HUES6 (cell line): ENCODE measurements at regions not wholly inside any gene's neighbourhood (a gene's known extent, or its start where the extent isn't known, plus 50 kb on each side); places are given as distances from the start of the nearest gene placed in this dataset.

Source experiments
- H3K27ac ChIP-seq: 2 replicates; pipeline ENCODE4 v1.7.0; 2013; ENCODE audit warnings: low read depth, mild to moderate bottlenecking, low read length, inconsistent platforms
- H3K27me3 ChIP-seq: 2 replicates; pipeline ENCODE4 v1.6.1; 2013; ENCODE audit warnings: low read length; ENCODE audit not compliant: control insufficient read depth, insufficient read depth
- H3K36me3 ChIP-seq: 2 replicates; pipeline ENCODE4 v1.6.1; 2013; ENCODE audit warnings: low read length; ENCODE audit not compliant: control insufficient read depth, insufficient read depth
- H3K4me1 ChIP-seq: 2 replicates; pipeline ENCODE4 v1.6.1; 2013; ENCODE audit warnings: low read length; ENCODE audit not compliant: control insufficient read depth, insufficient read depth
- H3K4me3 ChIP-seq: 2 replicates; pipeline ENCODE4 v1.5.1; 2013; ENCODE audit warnings: low read depth, low read length
- H3K9ac ChIP-seq: one replicate; pipeline ENCODE4 v1.6.1; 2013; ENCODE audit warnings: mild to moderate bottlenecking, low read length
- H3K9me3 ChIP-seq: 2 replicates; pipeline ENCODE4 v1.6.1; 2013; ENCODE audit warnings: low read depth, low read length; ENCODE audit not compliant: control insufficient read depth, insufficient read depth

DNA sequence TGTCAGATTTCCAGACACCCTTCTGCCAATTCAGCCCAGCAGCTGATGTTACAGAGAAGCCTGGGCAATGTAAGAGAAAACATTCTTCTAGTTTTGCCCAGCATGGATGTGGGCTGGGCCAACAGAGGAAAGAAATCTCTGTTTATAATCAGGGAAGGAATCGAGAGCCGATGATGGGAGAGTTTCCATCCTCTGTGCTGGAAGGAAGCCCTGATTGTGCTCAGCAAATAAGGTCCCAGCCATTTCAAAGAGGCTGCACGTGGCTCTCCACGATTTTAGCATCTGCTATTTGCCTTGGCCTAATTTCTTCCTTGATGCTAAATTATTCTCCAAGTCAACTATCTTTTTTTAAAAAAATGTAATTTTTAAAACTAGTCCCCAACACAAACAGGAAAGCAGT is 70.0 kb downstream of the IRX6 start:
- no peak overlapping the region for H3K4me3 ChIP-seq
- no peaks in the 10 kb centered on the region for H3K27me3 ChIP-seq
- H3K9me3 ChIP-seq: no peaks in the 10 kb centered on the region
- H3K4me1 ChIP-seq: peaks cover 12% of the 10 kb centered on the region; the same call in 1 of the 2 replicates
- H3K27ac ChIP-seq: no peak overlapping the region
- H3K36me3 ChIP-seq: no peaks in the 10 kb centered on the region
- no peak overlapping the region for H3K9ac ChIP-seq

DNA sequence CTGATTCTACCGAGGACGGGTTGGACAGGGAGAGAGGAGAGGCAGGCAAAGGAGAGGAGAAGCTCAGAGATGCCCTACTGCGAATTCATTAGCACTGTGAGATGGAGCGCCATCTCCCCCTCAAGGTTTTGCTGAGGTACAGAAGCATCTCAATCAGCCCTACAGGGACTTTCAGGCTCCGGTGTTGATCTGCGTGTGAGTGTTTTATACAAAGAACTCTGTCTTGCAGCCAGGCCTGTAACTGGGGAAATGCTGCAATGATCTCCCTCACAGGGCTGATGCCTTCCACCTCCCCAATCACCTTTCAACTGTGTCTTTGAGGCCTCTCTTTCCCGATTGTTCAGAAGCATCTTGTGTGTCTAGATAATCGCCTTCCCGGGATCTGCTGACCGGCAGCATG is 74.8 kb downstream of the IRX6 start:
- Histone ChIP-seq H3K36me3 (no peaks in the 10 kb centered on the region), H3K27me3 (peaks cover 6% of the 10 kb centered on the region; the same call in 1 of the 2 replicates), H3K9ac (no peak overlapping the region), H3K4me1 (no peaks in the 10 kb centered on the region), H3K27ac (no peak overlapping the region), H3K4me3 (no peak overlapping the region), H3K9me3 (no peaks in the 10 kb centered on the region)

DNA sequence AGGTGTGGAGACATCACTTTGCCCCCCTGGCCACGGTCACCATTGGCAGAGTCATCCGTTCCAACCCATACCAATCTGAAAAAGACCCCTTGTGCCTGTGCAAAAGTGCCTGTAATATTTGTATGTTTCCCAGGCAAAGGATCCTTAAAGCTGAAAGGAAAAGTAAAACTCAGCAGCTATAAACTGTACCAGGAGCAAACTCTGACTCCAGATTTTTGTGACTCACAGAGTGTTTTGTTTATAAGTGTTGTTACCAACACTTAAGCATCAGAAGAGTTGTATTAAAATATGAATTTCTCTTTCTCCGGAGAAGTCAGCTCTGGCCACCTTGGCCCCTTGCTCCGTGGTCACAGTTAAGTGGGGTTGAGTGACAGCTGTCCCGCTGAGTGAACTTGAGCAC is 75.9 kb downstream of the IRX6 start:
- Histone ChIP-seq H3K27ac (no peak overlapping the region), H3K9me3 (no peaks in the 10 kb centered on the region), H3K27me3 (peaks cover 9% of the 10 kb centered on the region; the same call in 1 of the 2 replicates), H3K36me3 (no peaks in the 10 kb centered on the region), H3K4me3 (no peak overlapping the region), H3K4me1 (no peaks in the 10 kb centered on the region), H3K9ac (no peak overlapping the region)

DNA sequence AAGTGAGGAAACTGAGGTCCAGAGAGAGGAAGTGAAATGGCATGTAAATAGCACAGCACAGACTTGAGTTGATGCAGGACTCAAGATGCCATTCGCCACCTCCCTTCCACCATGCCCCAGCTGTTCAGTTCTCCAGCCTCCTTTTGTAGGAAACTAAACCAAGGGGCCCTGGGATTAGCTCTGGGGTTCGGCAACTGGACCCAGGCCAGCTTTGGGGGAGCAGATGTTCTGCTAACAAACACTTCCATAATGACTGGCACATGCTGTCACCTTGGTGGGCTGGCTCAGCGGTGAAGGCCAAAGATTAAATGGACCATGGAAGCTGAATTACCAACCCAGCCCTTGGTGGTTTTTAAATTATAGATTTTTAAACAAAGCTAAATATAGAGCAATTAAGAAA is 77.0 kb downstream of the IRX6 start:
- Histone ChIP-seq H3K27ac (no peak overlapping the region), H3K27me3 (peaks cover 9% of the 10 kb centered on the region; the same call in 1 of the 2 replicates), H3K9me3 (no peaks in the 10 kb centered on the region), H3K36me3 (no peaks in the 10 kb centered on the region), H3K9ac (no peak overlapping the region), H3K4me1 (no peaks in the 10 kb centered on the region), H3K4me3 (no peak overlapping the region)

DNA sequence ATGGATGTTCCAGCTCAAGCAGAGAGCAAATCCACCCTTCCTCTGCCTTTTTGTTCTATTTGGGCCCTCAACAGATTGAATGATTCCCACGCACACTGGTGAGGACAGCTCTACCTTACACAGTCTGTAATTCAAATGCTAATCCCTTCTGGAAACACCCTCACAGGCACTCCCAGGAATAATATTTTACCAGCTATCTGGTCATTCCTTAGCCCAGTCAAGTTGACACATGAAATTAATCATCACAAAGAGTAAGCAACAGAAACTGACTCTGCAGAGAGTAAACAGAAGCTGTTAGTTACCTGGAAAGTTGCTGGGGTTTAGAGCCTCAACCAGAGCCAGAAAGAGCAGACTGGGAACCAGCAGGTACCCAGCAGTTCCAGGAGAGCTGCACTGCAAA is 75.5 kb upstream of the MMP2 start:
- Histone ChIP-seq H3K4me1 (no peaks in the 10 kb centered on the region), H3K4me3 (no peak overlapping the region), H3K36me3 (no peaks in the 10 kb centered on the region), H3K27me3 (peaks cover 9% of the 10 kb centered on the region; the same call in 1 of the 2 replicates), H3K9me3 (no peaks in the 10 kb centered on the region), H3K27ac (no peak overlapping the region), H3K9ac (no peak overlapping the region)

DNA sequence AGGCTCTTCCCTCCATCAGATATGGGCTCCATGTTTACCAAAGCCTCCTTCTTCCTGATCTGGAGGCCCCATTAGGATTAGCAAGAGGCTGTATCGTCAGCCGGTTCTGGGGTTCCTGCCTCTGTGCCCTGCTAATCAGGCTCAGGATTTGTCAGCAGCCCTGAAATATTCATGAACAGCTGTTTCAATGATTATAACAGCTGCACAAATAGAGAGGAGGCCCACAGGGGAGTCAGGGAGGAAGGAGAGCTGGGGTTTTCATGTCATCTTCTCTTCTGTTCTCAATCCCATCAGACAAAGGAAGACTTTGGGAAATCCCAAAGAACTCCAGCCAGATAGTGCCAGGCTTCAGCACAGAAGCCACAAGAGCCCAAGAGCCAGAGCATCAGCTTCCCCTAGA is 72.3 kb upstream of the MMP2 start:
- H3K9ac ChIP-seq: no peak overlapping the region
- H3K36me3 ChIP-seq: no peaks in the 10 kb centered on the region
- H3K27me3 ChIP-seq: peaks cover 9% of the 10 kb centered on the region; the same call in 1 of the 2 replicates
- H3K4me3 ChIP-seq: no peak overlapping the region
- no peaks in the 10 kb centered on the region for H3K4me1 ChIP-seq
- no peaks in the 10 kb centered on the region for H3K9me3 ChIP-seq
- no peak overlapping the region for H3K27ac ChIP-seq

DNA sequence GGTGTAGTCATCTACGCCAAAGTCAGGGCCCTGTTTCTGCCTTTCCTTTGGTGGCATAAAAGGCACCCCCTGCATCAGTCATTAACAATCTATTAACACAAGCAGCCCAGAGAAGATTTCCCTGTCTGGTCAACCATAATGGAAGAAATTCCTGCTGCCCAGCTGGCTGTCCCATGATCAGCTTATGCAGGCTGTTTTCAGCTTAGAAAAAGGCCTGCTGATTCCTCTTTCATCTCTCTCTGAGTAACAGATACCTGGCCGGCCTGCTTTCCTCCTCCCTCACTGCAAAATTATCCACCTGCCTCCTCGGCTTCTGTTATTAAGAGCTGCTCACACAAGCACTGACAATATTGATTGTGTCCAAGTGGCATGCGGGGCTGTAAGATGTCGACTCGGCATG is 70.3 kb upstream of the MMP2 start:
- Histone ChIP-seq H3K4me3 (no peak overlapping the region), H3K9me3 (no peaks in the 10 kb centered on the region), H3K36me3 (no peaks in the 10 kb centered on the region), H3K4me1 (no peaks in the 10 kb centered on the region), H3K27ac (no peak overlapping the region), H3K9ac (no peak overlapping the region), H3K27me3 (peaks cover 11% of the 10 kb centered on the region; the same call in 1 of the 2 replicates)

DNA sequence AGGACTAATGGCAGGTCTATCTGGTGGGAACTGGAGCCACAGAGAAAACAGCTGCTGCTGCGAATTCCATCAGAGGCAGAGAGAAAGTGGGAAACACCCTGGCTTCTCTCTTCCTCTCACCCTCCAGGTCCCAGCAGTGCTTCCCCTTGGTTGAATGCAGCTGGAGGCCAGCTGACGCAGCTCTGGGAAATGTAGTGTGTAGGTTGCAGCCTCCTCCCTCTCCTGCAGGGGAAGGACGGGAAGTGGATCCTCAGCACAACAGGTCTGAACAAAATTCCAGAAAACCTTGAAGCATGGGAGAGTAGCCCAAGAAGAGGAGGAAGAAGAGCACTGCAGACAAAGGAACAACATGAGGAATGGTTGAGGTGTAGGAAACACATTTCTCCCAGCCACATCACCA is 67.8 kb upstream of the MMP2 start:
- Histone ChIP-seq H3K4me3 (no peak overlapping the region), H3K36me3 (no peaks in the 10 kb centered on the region), H3K4me1 (no peaks in the 10 kb centered on the region), H3K27me3 (peaks cover 25% of the 10 kb centered on the region; the same call in 1 of the 2 replicates), H3K9ac (no peak overlapping the region), H3K9me3 (no peaks in the 10 kb centered on the region), H3K27ac (no peak overlapping the region)

DNA sequence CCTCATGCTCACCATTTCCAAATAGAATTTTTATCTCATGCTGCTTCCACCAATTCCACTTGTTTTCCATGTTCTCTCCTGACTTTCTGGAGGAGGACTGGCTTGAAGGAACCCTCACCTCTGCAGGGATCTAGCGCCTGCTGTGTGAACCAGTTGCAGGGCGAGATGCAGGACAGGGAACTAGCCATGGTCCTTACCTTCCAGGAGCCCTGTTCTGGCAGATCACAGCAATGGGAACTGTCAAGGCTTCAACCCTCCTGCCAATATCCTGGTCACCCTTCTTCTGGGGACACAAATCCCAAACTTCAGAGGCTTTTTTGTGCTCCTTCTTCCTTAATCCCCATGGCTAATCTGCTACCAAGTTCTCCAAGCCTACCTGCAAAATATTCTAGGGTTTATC is 60.4 kb upstream of the MMP2 start:
- Histone ChIP-seq H3K4me3 (no peak overlapping the region), H3K36me3 (no peaks in the 10 kb centered on the region), H3K4me1 (no peaks in the 10 kb centered on the region), H3K27ac (no peak overlapping the region), H3K27me3 (peaks cover 54% of the 10 kb centered on the region), H3K9me3 (no peaks in the 10 kb centered on the region), H3K9ac (no peak overlapping the region)

DNA sequence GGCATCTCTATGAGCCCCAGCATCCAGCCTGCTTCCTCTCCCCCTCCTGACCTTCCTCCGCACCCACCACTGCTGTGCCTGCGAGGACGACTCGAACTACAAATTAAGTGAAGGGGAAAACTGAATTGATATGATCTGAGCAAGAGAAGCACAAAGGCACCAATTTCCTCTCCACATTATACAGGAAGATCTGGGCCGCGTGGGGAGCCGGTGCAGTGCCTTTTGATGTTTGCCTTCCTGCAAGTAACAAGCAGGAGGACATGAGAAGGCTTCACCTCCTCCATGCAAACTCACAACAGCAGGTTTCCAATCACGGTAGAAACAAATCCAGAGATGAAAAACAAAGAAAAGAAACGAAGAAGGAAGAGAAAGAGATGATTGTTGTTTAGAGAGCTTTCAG is 57.8 kb upstream of the MMP2 start:
- H3K27ac ChIP-seq: no peak overlapping the region

DNA sequence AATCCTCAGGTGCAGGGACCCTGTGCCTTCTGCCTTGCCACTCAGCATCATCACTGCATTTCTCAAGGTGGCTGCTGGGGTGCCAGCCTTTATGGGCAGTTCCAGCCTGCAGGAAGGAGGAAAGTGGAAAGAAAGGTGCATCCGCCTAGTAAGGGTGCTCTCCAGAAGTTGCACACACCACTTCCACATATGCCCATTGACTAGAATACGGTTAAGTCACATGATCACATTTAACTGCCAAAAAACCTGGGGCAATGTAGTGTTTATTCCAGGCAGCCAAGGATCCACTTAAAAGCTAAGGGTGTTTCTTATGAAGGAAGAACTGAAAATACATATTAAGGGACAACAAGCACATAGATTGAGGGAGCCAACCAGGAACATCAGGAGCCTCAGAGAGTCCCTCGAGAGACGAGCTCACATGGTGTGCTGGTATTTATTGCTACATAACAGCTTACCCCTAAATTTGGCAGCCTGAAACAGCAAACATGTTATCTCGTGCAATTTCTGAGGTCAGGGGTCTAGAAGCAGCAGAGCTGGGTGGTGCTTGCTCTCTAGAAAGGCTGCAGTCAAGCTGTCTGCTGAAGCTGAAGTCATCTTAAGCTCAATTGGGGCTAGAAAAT is 52.0 kb upstream of the MMP2 start:
- Histone ChIP-seq H3K36me3 (no peaks in the 10 kb centered on the region), H3K27ac (no peak overlapping the region), H3K4me1 (no peaks in the 10 kb centered on the region), H3K9ac (no peak overlapping the region), H3K4me3 (no peak overlapping the region), H3K27me3 (peaks cover 3% of the 10 kb centered on the region; the same call in 1 of the 2 replicates), H3K9me3 (no peaks in the 10 kb centered on the region)

More for the DNA sequence above, 57.8 kb upstream of the MMP2 start:
- H3K4me1 ChIP-seq: no peaks in the 10 kb centered on the region
- no peak overlapping the region for H3K4me3 ChIP-seq
- no peak overlapping the region for H3K9ac ChIP-seq
- no peaks in the 10 kb centered on the region for H3K36me3 ChIP-seq
- no peaks in the 10 kb centered on the region for H3K9me3 ChIP-seq
- H3K27me3 ChIP-seq: peaks cover 35% of the 10 kb centered on the region
